Thyroid gland (tissue), 4 donors: ENCODE measurements at regions not wholly inside any gene's neighbourhood (a gene's known extent, or its start where the extent isn't known, plus 50 kb on each side); places are given as distances from the start of the nearest gene placed in this dataset.

Source experiments
- POLR2A ChIP-seq, 2 donors: fragments of 450-650 bp; IDR thresholded peaks; one replicate each; pipeline ENCODE4 v1.6.1; 2017; ENCODE audit warnings: antibody characterized with exemption in 2 of 2, mild to moderate bottlenecking in 2 of 2, moderate library complexity in 1 of 2
- TF ChIP-seq, protein P1 (sequence below), 6 experiments: fragments of 200-600 bp in 3 of 6; fragments of 450-650 bp in 3 of 6; sonication (generic) in 3 of 6; IDR thresholded peaks; one replicate each; pipeline ENCODE4 v1.5.1; 2016 to 2019; ENCODE audit warnings: antibody characterized with exemption in 6 of 6, mild to moderate bottlenecking in 2 of 6, inconsistent platforms in 1 of 6, moderate library complexity in 1 of 6

DNA sequence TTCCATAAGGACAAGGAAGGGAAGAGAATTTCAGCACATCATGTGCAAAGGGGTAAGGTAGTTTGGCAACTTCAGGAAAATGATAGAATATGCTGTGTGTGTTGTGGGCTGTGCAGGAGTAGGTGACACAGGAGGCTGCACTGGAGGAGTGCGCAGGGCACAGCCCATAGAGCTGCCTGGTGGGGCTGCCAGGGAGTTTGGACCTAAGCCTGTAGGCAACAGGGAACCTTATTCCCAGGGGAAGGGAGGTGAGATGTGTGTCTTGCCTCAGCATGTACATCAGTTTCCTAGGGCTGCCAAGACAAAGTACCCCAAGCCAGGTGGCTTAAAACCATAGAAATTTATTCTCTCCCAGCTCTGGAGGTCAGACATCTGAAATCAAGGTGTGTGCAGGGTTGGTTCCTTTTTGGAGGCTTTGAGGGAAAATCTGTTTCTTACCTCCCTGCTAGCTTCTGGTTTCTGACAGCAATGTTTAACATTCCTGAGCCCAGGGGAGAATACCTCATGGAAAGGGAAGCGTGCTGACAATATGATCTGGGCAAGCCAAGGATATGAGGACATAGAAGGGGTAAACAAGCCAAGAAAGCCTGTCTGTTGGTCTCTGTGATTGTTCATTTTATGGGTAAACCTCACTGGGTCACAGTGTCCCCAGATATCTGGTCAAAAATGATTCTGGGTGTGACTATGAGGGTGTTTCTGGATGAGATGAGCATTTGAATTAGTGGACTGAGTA, 174.0 kb upstream of the NTF3 start:
- TF ChIP-seq, protein P1, sequence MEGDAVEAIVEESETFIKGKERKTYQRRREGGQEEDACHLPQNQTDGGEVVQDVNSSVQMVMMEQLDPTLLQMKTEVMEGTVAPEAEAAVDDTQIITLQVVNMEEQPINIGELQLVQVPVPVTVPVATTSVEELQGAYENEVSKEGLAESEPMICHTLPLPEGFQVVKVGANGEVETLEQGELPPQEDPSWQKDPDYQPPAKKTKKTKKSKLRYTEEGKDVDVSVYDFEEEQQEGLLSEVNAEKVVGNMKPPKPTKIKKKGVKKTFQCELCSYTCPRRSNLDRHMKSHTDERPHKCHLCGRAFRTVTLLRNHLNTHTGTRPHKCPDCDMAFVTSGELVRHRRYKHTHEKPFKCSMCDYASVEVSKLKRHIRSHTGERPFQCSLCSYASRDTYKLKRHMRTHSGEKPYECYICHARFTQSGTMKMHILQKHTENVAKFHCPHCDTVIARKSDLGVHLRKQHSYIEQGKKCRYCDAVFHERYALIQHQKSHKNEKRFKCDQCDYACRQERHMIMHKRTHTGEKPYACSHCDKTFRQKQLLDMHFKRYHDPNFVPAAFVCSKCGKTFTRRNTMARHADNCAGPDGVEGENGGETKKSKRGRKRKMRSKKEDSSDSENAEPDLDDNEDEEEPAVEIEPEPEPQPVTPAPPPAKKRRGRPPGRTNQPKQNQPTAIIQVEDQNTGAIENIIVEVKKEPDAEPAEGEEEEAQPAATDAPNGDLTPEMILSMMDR (IDR thresholded peaks at IDR 0.05) = no peak
- TF ChIP-seq POLR2A (IDR thresholded peaks at IDR 0.05) = no peak
